ENCODE measurements at regions not wholly inside any gene's neighbourhood (a gene's known extent, or its start where the extent isn't known, plus 50 kb on each side); places are given as distances from the start of the nearest gene placed in this dataset.

GRCh38 chr1:25100151-25100833, 132.0 kb downstream of the SYF2 start:
- no peak for DNase-seq

- no peak for DNase-seq
These were observed 132.9 kb downstream of the SYF2 start for GRCh38 chr1:25099343-25099951.

GRCh38 chr1:25098717-25099116, 133.6 kb downstream of the SYF2 start:
- DNase-seq, result no peak

- DNase-seq, result no peak
These were observed 135.8 kb downstream of the SYF2 start for GRCh38 chr1:25096307-25097150.

GRCh38 chr1:25095635-25096200, 136.6 kb downstream of the SYF2 start:
- no peak for DNase-seq

GRCh38 chr1:25094995-25095394, 137.3 kb downstream of the SYF2 start:
- DNase-seq, result no peak

GRCh38 chr1:25094229-25094628, 138.1 kb downstream of the SYF2 start:
- no peak for DNase-seq

- no peak for DNase-seq
These were observed 140.6 kb downstream of the SYF2 start for GRCh38 chr1:25091658-25092057.

GRCh38 chr1:25090707-25091422, 141.4 kb downstream of the SYF2 start:
- no peak for DNase-seq

- no peak for DNase-seq
These were observed 142.5 kb downstream of the SYF2 start for GRCh38 chr1:25089772-25090171.

GRCh38 chr1:25088946-25089345, 143.4 kb downstream of the SYF2 start:
- no peak for DNase-seq

- DNase-seq, result no peak
These were observed 144.1 kb downstream of the SYF2 start for GRCh38 chr1:25088180-25088701.

GRCh38 chr1:25086518-25087079, 145.7 kb downstream of the SYF2 start:
- no peak for DNase-seq

GRCh38 chr1:25084407-25084806, 147.9 kb downstream of the SYF2 start:
- no peak for DNase-seq

GRCh38 chr1:25083481-25084345, 148.6 kb downstream of the SYF2 start:
- DNase-seq, result no peak

- no peak for DNase-seq
These were observed 149.3 kb downstream of the SYF2 start for GRCh38 chr1:25082995-25083394.

GRCh38 chr1:25082216-25082899, 149.9 kb downstream of the SYF2 start:
- DNase-seq, result no peak

GRCh38 chr1:25081496-25081895, 150.8 kb downstream of the SYF2 start:
- DNase-seq, result no peak

GRCh38 chr1:25080294-25081209, 150.5 kb upstream of the RUNX3 start:
- DNase-seq, result no peak

- no peak for DNase-seq
These were observed 149.0 kb upstream of the RUNX3 start for GRCh38 chr1:25079048-25079447.

Measured in NCI-H2081 treated with DMSO at 0.1 percent for 48 hours (cell line).